Stomach (tissue), 4 donors: ENCODE measurements at regions not wholly inside any gene's neighbourhood (a gene's known extent, or its start where the extent isn't known, plus 50 kb on each side); places are given as distances from the start of the nearest gene placed in this dataset.

Source experiments
- EP300 ChIP-seq: sonication (generic); formaldehyde crosslinking; IDR thresholded peaks from one replicate; pipeline ENCODE4 v1.6.1; 2017; ENCODE audit warnings: antibody characterized with exemption
- POLR2A ChIP-seq, 4 donors: fragments of 450-650 bp; IDR thresholded peaks; one replicate each; pipeline ENCODE4 v1.6.1; 2016; ENCODE audit warnings: antibody characterized with exemption in 4 of 4, control low read depth in 2 of 4, mild to moderate bottlenecking in 1 of 4, moderate library complexity in 1 of 4
- POLR2AphosphoS5 ChIP-seq, 3 donors: sonication (generic); formaldehyde crosslinking; IDR thresholded peaks; one replicate each; pipeline ENCODE4 v1.6.1; 2016; ENCODE audit warnings: antibody characterized with exemption in 3 of 3
- TF ChIP-seq, protein P1 (sequence below), 7 experiments: fragments of 450-650 bp in 4 of 7; fragments of 200-600 bp in 3 of 7; sonication (generic) in 3 of 7; IDR thresholded peaks; one replicate each; pipeline ENCODE4 v1.5.1; 2016 to 2019; ENCODE audit warnings: antibody characterized with exemption in 7 of 7, control low read depth in 2 of 7, mild to moderate bottlenecking in 1 of 7

DNA sequence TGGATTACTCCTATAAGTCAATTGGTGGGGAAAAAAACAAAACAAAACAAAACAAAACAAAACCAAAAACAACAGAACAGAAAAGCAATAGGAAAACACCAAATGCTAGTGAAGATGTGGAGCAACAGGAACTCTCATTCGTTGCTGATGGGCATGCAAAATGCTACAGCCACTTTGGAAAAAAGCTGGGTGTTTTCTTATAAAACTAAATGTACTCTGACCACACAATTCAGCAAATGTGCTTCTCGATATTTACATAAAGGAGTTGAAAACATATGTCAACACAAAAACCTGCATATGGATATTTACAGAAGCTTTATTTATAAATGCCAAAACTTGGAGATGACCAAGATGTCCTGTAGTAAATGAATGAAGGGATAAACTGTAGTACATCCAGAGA, 703.6 kb upstream of the FAM241A start:
- TF ChIP-seq, protein P1, sequence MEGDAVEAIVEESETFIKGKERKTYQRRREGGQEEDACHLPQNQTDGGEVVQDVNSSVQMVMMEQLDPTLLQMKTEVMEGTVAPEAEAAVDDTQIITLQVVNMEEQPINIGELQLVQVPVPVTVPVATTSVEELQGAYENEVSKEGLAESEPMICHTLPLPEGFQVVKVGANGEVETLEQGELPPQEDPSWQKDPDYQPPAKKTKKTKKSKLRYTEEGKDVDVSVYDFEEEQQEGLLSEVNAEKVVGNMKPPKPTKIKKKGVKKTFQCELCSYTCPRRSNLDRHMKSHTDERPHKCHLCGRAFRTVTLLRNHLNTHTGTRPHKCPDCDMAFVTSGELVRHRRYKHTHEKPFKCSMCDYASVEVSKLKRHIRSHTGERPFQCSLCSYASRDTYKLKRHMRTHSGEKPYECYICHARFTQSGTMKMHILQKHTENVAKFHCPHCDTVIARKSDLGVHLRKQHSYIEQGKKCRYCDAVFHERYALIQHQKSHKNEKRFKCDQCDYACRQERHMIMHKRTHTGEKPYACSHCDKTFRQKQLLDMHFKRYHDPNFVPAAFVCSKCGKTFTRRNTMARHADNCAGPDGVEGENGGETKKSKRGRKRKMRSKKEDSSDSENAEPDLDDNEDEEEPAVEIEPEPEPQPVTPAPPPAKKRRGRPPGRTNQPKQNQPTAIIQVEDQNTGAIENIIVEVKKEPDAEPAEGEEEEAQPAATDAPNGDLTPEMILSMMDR (IDR thresholded peaks at IDR 0.05): no peak
- TF ChIP-seq POLR2A (IDR thresholded peaks at IDR 0.05): no peak
- no peak for TF ChIP-seq POLR2AphosphoS5 (IDR thresholded peaks at IDR 0.05)
- TF ChIP-seq EP300: no peak
